BLaER1 treated with 17β-estradiol and CSF1 and Interleukin-3, amounts not matched to agents 10 nM and 100 nM (cell line): ENCODE measurements at regions not wholly inside any gene's neighbourhood (a gene's known extent, or its start where the extent isn't known, plus 50 kb on each side); places are given as distances from the start of the nearest gene placed in this dataset.

Experiments
- H3K27ac ChIP-seq, 11 experiments: shearing (Covaris generic); formaldehyde crosslinking; 2 replicates each; pipeline ENCODE4 v1.8.1; 2022
- H3K27me3 ChIP-seq, 11 experiments: shearing (Covaris generic); formaldehyde crosslinking; 2 replicates each; pipeline ENCODE4 v1.8.1; 2022
- H3K36me3 ChIP-seq, 11 experiments: shearing (Covaris generic); formaldehyde crosslinking; 2 replicates each; pipeline ENCODE4 v1.8.1; 2022
- H3K4me1 ChIP-seq, 10 experiments: shearing (Covaris generic); formaldehyde crosslinking; 2 replicates each; pipeline ENCODE4 v1.8.1; 2022
- H3K4me2 ChIP-seq, 11 experiments: shearing (Covaris generic); formaldehyde crosslinking; 2 replicates each; pipeline ENCODE4 v1.8.1; 2022
- H3K4me3 ChIP-seq, 10 experiments: shearing (Covaris generic); formaldehyde crosslinking; 2 replicates each; pipeline ENCODE4 v1.8.1; 2022
- H3K9ac ChIP-seq, 11 experiments: shearing (Covaris generic); formaldehyde crosslinking; 2 replicates each; pipeline ENCODE4 v1.8.1; 2022
- H3K9me3 ChIP-seq, 11 experiments: shearing (Covaris generic); formaldehyde crosslinking; replicated peaks in 1 of 11; 2 replicates each; pipeline ENCODE4 v1.8.1; 2022
- H4K20me1 ChIP-seq, 11 experiments: shearing (Covaris generic); formaldehyde crosslinking; 2 replicates each; pipeline ENCODE4 v1.8.1; 2022
- Cebpa-rat ChIP-seq, 11 experiments: shearing (Covaris generic); IDR thresholded peaks; 2 replicates each; pipeline ENCODE4 v1.8.1; 2022

- H3K36me3 ChIP-seq: no peaks in the 10 kb centered on the region
- H3K4me1 ChIP-seq: peaks cover 0 to 32% (median 8%) of the 10 kb centered on the region in 10 experiments; a peak in 12 of 20 replicates
- no peaks in the 10 kb centered on the region for H3K27me3 ChIP-seq
- H3K9ac ChIP-seq: no peak overlapping the region
- no peak overlapping the region for H3K4me3 ChIP-seq
- no peak overlapping the region for H3K4me2 ChIP-seq
- no peaks in the 10 kb centered on the region for H4K20me1 ChIP-seq
- no peak for TF ChIP-seq Cebpa-rat (IDR thresholded peaks at IDR 0.05)
- H3K27ac ChIP-seq: no peak overlapping the region
- H3K9me3 ChIP-seq: no peaks in the 10 kb centered on the region
Measured at GRCh38 chr13:78841358-78841963, 182.5 kb upstream of the OBI1 start.

- Histone ChIP-seq H3K9ac (no peak overlapping the region), H3K4me1 (peaks cover 0 to 4% (median 0%) of the 10 kb centered on the region in 10 experiments; a peak in 2 of 20 replicates), H3K9me3 (no peaks in the 10 kb centered on the region), H3K4me2 (no peak overlapping the region), H4K20me1 (no peaks in the 10 kb centered on the region), H3K36me3 (no peaks in the 10 kb centered on the region), H3K27me3 (no peaks in the 10 kb centered on the region), H3K4me3 (no peak overlapping the region), H3K27ac (no peak overlapping the region)
- TF ChIP-seq Cebpa-rat (IDR thresholded peaks at IDR 0.05): no peak
Measured at GRCh38 chr13:78836238-78836784, 177.4 kb upstream of the OBI1 start.

DNA sequence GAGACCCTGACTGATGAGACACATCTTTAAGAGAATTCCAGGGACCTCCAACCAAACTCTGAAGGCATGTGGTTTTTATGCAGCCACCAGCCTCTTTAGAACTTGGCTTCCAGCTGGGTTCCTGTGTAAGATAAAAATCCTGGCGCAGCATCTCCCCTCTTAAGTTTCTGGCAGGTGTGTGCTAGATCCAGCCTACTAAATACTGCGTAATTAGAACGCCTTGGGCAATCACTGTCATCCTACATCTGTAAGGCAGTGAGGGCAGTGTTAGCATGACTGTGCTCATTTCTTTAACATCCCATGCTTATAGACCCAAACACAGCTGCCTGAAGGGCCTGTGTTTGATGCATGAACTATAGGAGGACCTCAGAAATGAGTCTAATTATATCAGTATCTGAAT is 173.5 kb upstream of the OBI1 start:
- Histone ChIP-seq H4K20me1 (no peaks in the 10 kb centered on the region; a peak in 1 of 22 replicates), H3K36me3 (no peaks in the 10 kb centered on the region), H3K27ac (no peak overlapping the region), H3K4me1 (peaks cover 0 to 4% (median 0%) of the 10 kb centered on the region in 10 experiments; a peak in 3 of 20 replicates), H3K27me3 (no peaks in the 10 kb centered on the region), H3K9ac (no peak overlapping the region), H3K4me3 (no peak overlapping the region), H3K4me2 (no peak overlapping the region), H3K9me3 (no peaks in the 10 kb centered on the region)
- no peak for TF ChIP-seq Cebpa-rat (IDR thresholded peaks at IDR 0.05)

DNA sequence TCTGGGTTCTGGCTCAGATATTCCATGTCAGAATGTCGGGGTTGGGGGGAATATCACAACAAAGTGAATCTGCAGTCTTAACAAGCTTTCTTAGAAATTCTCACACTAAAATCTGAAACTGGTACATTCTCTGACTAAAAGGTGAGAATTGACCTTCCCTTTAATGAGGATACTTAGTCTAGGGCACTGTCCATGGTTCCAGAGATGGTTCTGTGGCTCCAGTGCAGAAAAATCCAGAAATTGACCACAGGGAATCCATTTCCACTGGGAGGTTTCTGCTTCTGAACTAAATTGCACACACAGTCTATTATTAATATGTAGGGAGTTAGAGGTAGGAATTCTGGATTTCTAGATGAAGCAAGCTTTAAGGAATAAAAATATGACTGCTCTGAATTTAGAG is 171.6 kb upstream of the OBI1 start:
- no peaks in the 10 kb centered on the region for H3K27me3 ChIP-seq
- H3K4me2 ChIP-seq: no peak overlapping the region
- H3K27ac ChIP-seq: no peak overlapping the region
- no peaks in the 10 kb centered on the region for H3K36me3 ChIP-seq
- H4K20me1 ChIP-seq: no peaks in the 10 kb centered on the region; a peak in 1 of 22 replicates
- H3K9ac ChIP-seq: no peak overlapping the region
- no peaks in the 10 kb centered on the region for H3K9me3 ChIP-seq
- H3K4me3 ChIP-seq: no peak overlapping the region
- no peak for TF ChIP-seq Cebpa-rat (IDR thresholded peaks at IDR 0.05)
- peaks cover 0 to 4% (median 0%) of the 10 kb centered on the region in 10 experiments; a peak in 3 of 20 replicates for H3K4me1 ChIP-seq

DNA sequence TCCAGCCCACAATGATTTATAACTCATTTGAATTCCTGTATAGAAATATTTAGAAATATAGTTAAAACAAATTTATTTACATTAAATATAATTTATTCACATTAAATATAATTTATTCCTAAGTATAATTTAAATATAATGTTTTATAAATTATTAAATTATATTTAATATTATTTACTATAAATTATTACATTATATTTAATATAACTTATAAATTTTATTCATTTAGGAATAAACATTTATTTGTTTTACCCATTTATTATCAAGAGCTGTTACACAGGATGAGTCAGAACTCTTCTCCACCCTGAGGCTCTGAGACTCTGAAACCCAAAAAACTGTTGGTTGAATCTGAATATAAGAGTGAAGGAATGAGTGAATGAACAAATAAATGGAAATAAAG is 170.9 kb upstream of the OBI1 start:
- no peak for TF ChIP-seq Cebpa-rat (IDR thresholded peaks at IDR 0.05)
- no peaks in the 10 kb centered on the region for H3K36me3 ChIP-seq
- no peak overlapping the region for H3K27ac ChIP-seq
- no peaks in the 10 kb centered on the region for H3K9me3 ChIP-seq
- H4K20me1 ChIP-seq: no peaks in the 10 kb centered on the region; a peak in 1 of 22 replicates
- H3K4me2 ChIP-seq: no peak overlapping the region
- no peak overlapping the region for H3K4me3 ChIP-seq
- peaks cover 0 to 1% (median 0%) of the 10 kb centered on the region in 10 experiments; a peak in 3 of 20 replicates for H3K4me1 ChIP-seq
- H3K27me3 ChIP-seq: no peaks in the 10 kb centered on the region
- H3K9ac ChIP-seq: no peak overlapping the region

GRCh38 chr13:78827471-78827870 is 168.5 kb upstream of the OBI1 start:
- Histone ChIP-seq H3K9me3 (no peaks in the 10 kb centered on the region), H3K9ac (no peak overlapping the region), H3K27me3 (no peaks in the 10 kb centered on the region), H3K36me3 (no peaks in the 10 kb centered on the region), H4K20me1 (no peaks in the 10 kb centered on the region; a peak in 1 of 22 replicates), H3K4me3 (no peak overlapping the region), H3K4me2 (no peak overlapping the region), H3K4me1 (no peaks in the 10 kb centered on the region; a peak in 1 of 20 replicates), H3K27ac (no peak overlapping the region)
- no peak for TF ChIP-seq Cebpa-rat (IDR thresholded peaks at IDR 0.05)

DNA sequence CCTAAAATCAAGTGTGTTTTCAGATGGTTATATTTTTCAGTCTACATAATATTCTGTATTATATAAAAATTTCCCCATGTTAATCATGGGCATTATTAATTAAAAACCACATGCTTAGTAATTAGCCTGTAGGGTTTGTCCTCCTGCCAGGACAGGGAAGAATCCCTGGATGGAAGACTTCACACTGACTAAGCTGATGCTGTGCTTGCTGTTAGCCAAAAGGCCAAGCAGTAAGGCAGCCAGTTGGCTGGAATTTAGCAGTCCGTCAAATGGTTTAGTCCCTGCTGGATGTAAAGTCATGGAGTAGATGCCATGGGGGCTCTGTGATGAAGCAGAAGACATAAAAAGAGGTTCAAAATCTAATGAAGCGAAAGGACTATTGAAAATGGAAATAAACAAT is 168.0 kb upstream of the OBI1 start:
- H4K20me1 ChIP-seq: no peaks in the 10 kb centered on the region; a peak in 1 of 22 replicates
- H3K9me3 ChIP-seq: no peaks in the 10 kb centered on the region

DNA sequence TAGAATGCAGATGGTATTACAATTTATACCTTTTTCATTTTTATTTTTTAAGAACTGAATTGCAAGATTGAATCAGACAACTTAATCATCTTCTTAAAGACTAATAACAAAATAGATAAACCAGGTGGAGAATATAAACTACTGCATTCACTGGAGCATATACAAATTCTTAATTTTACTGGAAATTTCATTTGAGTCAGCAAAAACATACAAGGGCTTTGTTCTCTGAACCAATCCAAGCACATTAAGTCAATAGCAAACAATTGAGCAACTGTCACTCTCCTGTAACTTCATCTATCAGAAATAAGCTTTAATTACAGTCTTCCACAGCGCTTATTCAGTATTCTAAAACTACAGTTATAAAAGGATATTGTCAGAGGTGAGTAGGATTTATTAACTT is 167.4 kb upstream of the OBI1 start:
- Histone ChIP-seq H4K20me1 (no peaks in the 10 kb centered on the region; a peak in 1 of 22 replicates), H3K4me2 (no peak overlapping the region), H3K9me3 (no peaks in the 10 kb centered on the region), H3K27me3 (no peaks in the 10 kb centered on the region), H3K4me1 (no peaks in the 10 kb centered on the region; a peak in 1 of 20 replicates), H3K4me3 (no peak overlapping the region), H3K9ac (no peak overlapping the region), H3K27ac (no peak overlapping the region), H3K36me3 (no peaks in the 10 kb centered on the region)
- no peak for TF ChIP-seq Cebpa-rat (IDR thresholded peaks at IDR 0.05)

More for the DNA sequence above, 168.0 kb upstream of the OBI1 start:
- TF ChIP-seq Cebpa-rat (IDR thresholded peaks at IDR 0.05): no peak
- Histone ChIP-seq H3K27ac (no peak overlapping the region), H3K36me3 (no peaks in the 10 kb centered on the region), H3K9ac (no peak overlapping the region), H3K4me2 (no peak overlapping the region), H3K4me1 (no peaks in the 10 kb centered on the region; a peak in 1 of 20 replicates), H3K4me3 (no peak overlapping the region), H3K27me3 (no peaks in the 10 kb centered on the region)

GRCh38 chr13:78820541-78820940 is 161.6 kb upstream of the OBI1 start:
- peaks cover 0 to 17% (median 0%) of the 10 kb centered on the region in 10 experiments; a peak in 4 of 20 replicates for H3K4me1 ChIP-seq
- H3K27ac ChIP-seq: no peak overlapping the region
- no peak overlapping the region for H3K9ac ChIP-seq
- H3K9me3 ChIP-seq: no peaks in the 10 kb centered on the region
- no peak overlapping the region for H3K4me2 ChIP-seq
- peaks cover 0 to 4% (median 0%) of the 10 kb centered on the region in 11 experiments; a peak in 1 of 22 replicates for H4K20me1 ChIP-seq
- H3K4me3 ChIP-seq: no peak overlapping the region
- TF ChIP-seq Cebpa-rat (IDR thresholded peaks at IDR 0.05): no peak
- H3K27me3 ChIP-seq: no peaks in the 10 kb centered on the region
- no peaks in the 10 kb centered on the region for H3K36me3 ChIP-seq

DNA sequence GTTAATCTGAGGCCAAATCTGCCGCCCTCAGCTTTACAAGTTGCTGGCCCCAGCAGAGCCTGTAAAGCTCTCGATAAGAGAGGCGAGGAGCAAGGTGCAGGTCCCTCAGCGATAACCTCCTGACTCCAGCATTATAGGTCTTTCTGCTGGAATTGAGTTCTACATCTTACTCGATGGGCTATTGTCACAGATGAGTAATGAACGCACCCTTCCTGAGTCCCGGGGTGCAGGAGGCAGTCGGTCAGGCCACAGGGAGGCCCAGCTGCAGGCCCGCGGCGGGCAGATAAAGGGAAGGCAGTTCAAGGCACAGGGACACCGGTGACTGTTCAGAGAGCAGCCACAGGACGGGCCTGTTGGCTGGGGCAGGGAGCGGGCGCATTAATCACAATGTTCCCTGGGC is 157.6 kb upstream of the OBI1 start:
- no peak for TF ChIP-seq Cebpa-rat (IDR thresholded peaks at IDR 0.05)
- H3K27ac ChIP-seq: no peak overlapping the region
- H3K27me3 ChIP-seq: no peaks in the 10 kb centered on the region
- H3K9me3 ChIP-seq: no peaks in the 10 kb centered on the region
- peaks cover 0 to 4% (median 0%) of the 10 kb centered on the region in 11 experiments; a peak in 1 of 22 replicates for H4K20me1 ChIP-seq
- no peak overlapping the region for H3K4me3 ChIP-seq
- no peak overlapping the region for H3K4me2 ChIP-seq
- no peaks in the 10 kb centered on the region for H3K36me3 ChIP-seq
- no peak overlapping the region for H3K9ac ChIP-seq
- H3K4me1 ChIP-seq: peaks cover 0 to 17% (median 0%) of the 10 kb centered on the region in 10 experiments; a peak in 4 of 20 replicates
